UCSD-AML1 (cell line): ENCODE measurements at regions not wholly inside any gene's neighbourhood (a gene's known extent, or its start where the extent isn't known, plus 50 kb on each side); places are given as distances from the start of the nearest gene placed in this dataset.

ENCODE experiments used
- DNase-seq: peaks from one replicate; lab custom pipeline; 2025; ENCODE audit not compliant: unreplicated experiment; lab: John Stamatoyannopoulos, UW

DNA sequence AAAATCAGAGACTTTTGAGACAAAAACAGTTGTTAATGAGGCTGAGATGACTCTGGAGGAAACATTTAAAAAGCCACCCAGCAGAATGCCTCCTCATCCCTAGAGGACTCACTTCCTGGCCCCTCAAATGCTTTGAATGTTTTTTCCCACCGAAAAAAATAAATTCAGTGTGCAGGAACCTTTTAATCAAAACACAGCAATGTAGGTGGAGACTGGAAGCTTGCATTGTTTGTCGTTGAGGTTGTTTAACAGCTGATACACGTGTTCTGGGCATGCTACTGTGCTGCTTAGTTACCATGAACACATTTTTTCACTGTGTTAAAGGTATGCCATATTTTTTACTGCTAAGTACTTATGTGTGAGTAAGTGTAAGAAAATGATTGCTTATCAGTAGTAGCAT is 65.7 kb upstream of the ADCY2 start:
- DNase-seq = no peak

GRCh38 chr5:7331131-7331530 is 64.8 kb upstream of the ADCY2 start:
- no peak for DNase-seq
